ENCODE measurements at regions not wholly inside any gene's neighbourhood (a gene's known extent, or its start where the extent isn't known, plus 50 kb on each side); places are given as distances from the start of the nearest gene placed in this dataset.
"Not testable (repeated sequence)": the region's sequence is repeated elsewhere in the genome, so short reads cannot be mapped to it uniquely, and the experiment has no call there.

GRCh38 chr3:187873843-187874242 is 128.6 kb upstream of the BCL6 start:
- no peaks in the 10 kb centered on the region for H3K27me3 Mint-ChIP-seq
- no peak overlapping the region for H3K27ac Mint-ChIP-seq
- DNase-seq (no peak), ATAC-seq (ENCODE audit: low read depth in 2 of 2) (no peak)
- H3K36me3 Mint-ChIP-seq: no peaks in the 10 kb centered on the region
- H3K4me3 Mint-ChIP-seq: no peak overlapping the region
- no peaks in the 10 kb centered on the region for H3K4me1 Mint-ChIP-seq
- H3K9me3 Mint-ChIP-seq: no peaks in the 10 kb centered on the region

GRCh38 chr3:187875863-187876262 is 130.6 kb upstream of the BCL6 start:
- ATAC-seq (ENCODE audit: low read depth in 2 of 2): no peak
- Mint-ChIP-seq H3K27ac (peak overlapping the region in 1 of 6 donors; percentile 65), H3K36me3 (no peaks in the 10 kb centered on the region), H3K27me3 (no peaks in the 10 kb centered on the region), H3K4me3 (no peak overlapping the region), H3K9me3 (no peaks in the 10 kb centered on the region), H3K4me1 (no peaks in the 10 kb centered on the region)
- no peak for DNase-seq

- H3K4me1 Mint-ChIP-seq: no peaks in the 10 kb centered on the region
Observed at GRCh38 chr3:187878772-187879518, 133.7 kb upstream of the BCL6 start.

GRCh38 chr3:187880441-187880840 is 135.2 kb upstream of the BCL6 start:
- Mint-ChIP-seq H3K9me3 (no peaks in the 10 kb centered on the region), H3K27me3 (no peaks in the 10 kb centered on the region), H3K36me3 (no peaks in the 10 kb centered on the region), H3K4me1 (no peaks in the 10 kb centered on the region), H3K4me3 (no peak overlapping the region), H3K27ac (no peak overlapping the region)
- DNase-seq (no peak), ATAC-seq (ENCODE audit: low read depth in 2 of 2) (no peak)

More at GRCh38 chr3:187878772-187879518, 133.7 kb upstream of the BCL6 start:
- no peak for ATAC-seq (ENCODE audit: low read depth in 2 of 2)
- no peak overlapping the region for H3K4me3 Mint-ChIP-seq
- DNase-seq: no peak
- no peaks in the 10 kb centered on the region for H3K36me3 Mint-ChIP-seq
- H3K27me3 Mint-ChIP-seq: no peaks in the 10 kb centered on the region
- H3K9me3 Mint-ChIP-seq: no peaks in the 10 kb centered on the region
- peak overlapping the region in 2 of 6 donors; percentile 17 to 75 for H3K27ac Mint-ChIP-seq

- Mint-ChIP-seq H3K4me3 (no peak overlapping the region), H3K27ac (no peak overlapping the region), H3K27me3 (no peaks in the 10 kb centered on the region), H3K36me3 (no peaks in the 10 kb centered on the region), H3K9me3 (no peaks in the 10 kb centered on the region), H3K4me1 (no peaks in the 10 kb centered on the region)
- DNase-seq (no peak), ATAC-seq (ENCODE audit: low read depth in 2 of 2) (no peak)
Observed at GRCh38 chr3:187880851-187881250, 135.6 kb upstream of the BCL6 start.

GRCh38 chr3:187888701-187889100 is 143.4 kb upstream of the BCL6 start:
- no peaks in the 10 kb centered on the region for H3K9me3 Mint-ChIP-seq
- H3K27me3 Mint-ChIP-seq: peaks cover 0 to 7% (median 7%) of the 10 kb centered on the region in 3 donors
- DNase-seq (no peak), ATAC-seq (ENCODE audit: low read depth in 2 of 2) (no peak)
- peaks cover 5 to 6% (median 6%) of the 10 kb centered on the region in 3 donors for H3K4me1 Mint-ChIP-seq
- H3K27ac Mint-ChIP-seq: peak overlapping the region in 1 of 6 donors; percentile 12
- H3K36me3 Mint-ChIP-seq: no peaks in the 10 kb centered on the region
- no peak overlapping the region for H3K4me3 Mint-ChIP-seq

GRCh38 chr3:187889106-187889505 is 143.8 kb upstream of the BCL6 start:
- Mint-ChIP-seq H3K4me3 (no peak overlapping the region), H3K4me1 (peaks cover 5 to 6% (median 6%) of the 10 kb centered on the region in 3 donors), H3K9me3 (no peaks in the 10 kb centered on the region), H3K27ac (no peak overlapping the region), H3K27me3 (peaks cover 0 to 7% (median 7%) of the 10 kb centered on the region in 3 donors), H3K36me3 (no peaks in the 10 kb centered on the region)
- ATAC-seq (ENCODE audit: low read depth in 2 of 2): no peak
- no peak for DNase-seq

GRCh38 chr3:187889601-187890404 is 144.5 kb upstream of the BCL6 start:
- no peak overlapping the region for H3K27ac Mint-ChIP-seq
- H3K27me3 Mint-ChIP-seq: peaks cover 0 to 7% (median 7%) of the 10 kb centered on the region in 3 donors
- no peaks in the 10 kb centered on the region for H3K36me3 Mint-ChIP-seq
- ATAC-seq (ENCODE audit: low read depth in 2 of 2) (no peak), DNase-seq (no peak)
- H3K9me3 Mint-ChIP-seq: no peaks in the 10 kb centered on the region
- peak overlapping the region in 2 of 8 donors; percentile 51 to 80 for H3K4me3 Mint-ChIP-seq
- H3K4me1 Mint-ChIP-seq: peaks cover 5 to 6% (median 6%) of the 10 kb centered on the region in 3 donors

GRCh38 chr3:187890405-187890752 is 145.1 kb upstream of the BCL6 start:
- not testable (repeated sequence) for H3K27me3 Mint-ChIP-seq; H3K4me3 Mint-ChIP-seq; H3K4me1 Mint-ChIP-seq; H3K27ac Mint-ChIP-seq; DNase-seq; H3K36me3 Mint-ChIP-seq; ATAC-seq (ENCODE audit: low read depth in 2 of 2); H3K9me3 Mint-ChIP-seq

- H3K36me3 Mint-ChIP-seq: no peaks in the 10 kb centered on the region
- ATAC-seq (ENCODE audit: low read depth in 2 of 2) (no peak), DNase-seq (no peak)
- peaks cover 0 to 11% (median 0%) of the 10 kb centered on the region in 3 donors for H3K27me3 Mint-ChIP-seq
- peaks cover 0 to 2% (median 0%) of the 10 kb centered on the region in 7 donors for H3K9me3 Mint-ChIP-seq
- peaks cover 0 to under 1% (median 0%) of the 10 kb centered on the region in 3 donors for H3K4me1 Mint-ChIP-seq
- H3K27ac Mint-ChIP-seq: no peak overlapping the region
- H3K4me3 Mint-ChIP-seq: no peak overlapping the region
Observed at GRCh38 chr3:187896646-187897045, 151.4 kb upstream of the BCL6 start.

GRCh38 chr3:187899246-187899645 is 154.0 kb upstream of the BCL6 start:
- DNase-seq (no peak), ATAC-seq (ENCODE audit: low read depth in 2 of 2) (no peak)
- Mint-ChIP-seq H3K4me1 (peaks cover 4 to 5% (median 5%) of the 10 kb centered on the region in 3 donors), H3K36me3 (no peaks in the 10 kb centered on the region), H3K27ac (no peak overlapping the region), H3K9me3 (peaks cover 0 to 2% (median 0%) of the 10 kb centered on the region in 7 donors), H3K27me3 (peaks cover 0 to 17% (median 0%) of the 10 kb centered on the region in 3 donors), H3K4me3 (no peak overlapping the region)

GRCh38 chr3:187900993-187901755 is 155.9 kb upstream of the BCL6 start:
- DNase-seq: no peak
- Mint-ChIP-seq H3K36me3 (no peaks in the 10 kb centered on the region), H3K9me3 (no peaks in the 10 kb centered on the region), H3K27me3 (peaks cover 0 to 17% (median 0%) of the 10 kb centered on the region in 3 donors), H3K4me3 (no peak overlapping the region), H3K4me1 (peaks cover 4 to 5% (median 5%) of the 10 kb centered on the region in 3 donors), H3K27ac (no peak overlapping the region)
- ATAC-seq (ENCODE audit: low read depth in 2 of 2): no peak

- H3K4me3 Mint-ChIP-seq: peak overlapping the region in 1 of 8 donors; percentile 19
- no peaks in the 10 kb centered on the region for H3K36me3 Mint-ChIP-seq
- peaks cover 4 to 5% (median 5%) of the 10 kb centered on the region in 3 donors for H3K4me1 Mint-ChIP-seq
- no peak overlapping the region for H3K27ac Mint-ChIP-seq
- DNase-seq: no peak
- H3K9me3 Mint-ChIP-seq: no peaks in the 10 kb centered on the region
- H3K27me3 Mint-ChIP-seq: peaks cover 0 to 17% (median 0%) of the 10 kb centered on the region in 3 donors
- peak in 1 of 2 donors; percentile 40 for ATAC-seq (ENCODE audit: low read depth in 2 of 2)
Observed at GRCh38 chr3:187902041-187902471, 156.8 kb upstream of the BCL6 start.
